HepG2 (cell line): ENCODE measurements at regions not wholly inside any gene's neighbourhood (a gene's known extent, or its start where the extent isn't known, plus 50 kb on each side); places are given as distances from the start of the nearest gene placed in this dataset.

ENCODE experiments used
- ATAC-seq: fragments of 200-7000 bp; cut with Tn5 transposase; 3 replicates; pipeline ENCODE4 v1.9.1; 2020; ENCODE audit warnings: mild to moderate bottlenecking, moderate library complexity
- BruUV-seq: library from RNA; stranded (reverse); fragments of 400-500 nt; replicated peaks from 2 replicates; lab custom pipeline; 2021; lab: Mats Ljungman, UMichigan
- CTCF ChIA-PET: fragments of 300-600 bp; formaldehyde crosslinking; extraction: SDS; loops from one replicate; lab custom pipeline; 2021; ENCODE audit warnings: low total read pairs, inconsistent platforms, low intra/inter-chr PET ratio; lab: Yijun Ruan, JAX
- POLR2A ChIA-PET: fragments of 350-600 bp; sonication (Branson Sonifier 250); formaldehyde crosslinking; loops from one replicate; lab custom pipeline; 2020; ENCODE audit warnings: antibody characterized with exemption, inconsistent platforms; lab: Yijun Ruan, JAX
- DNase-seq: peaks from one replicate; pipeline ENCODE4 v3.0.0-alpha.2; 2015; ENCODE audit warnings: low spot score
- FAIRE-seq: peaks from 3 replicates; lab custom pipeline; 2011; peaks lifted over from hg19 to GRCh38; lab: Jason Lieb, UNC
- H2AFZ ChIP-seq: one replicate; pipeline ENCODE4 v1.6.1; 2011; ENCODE audit warnings: low read length, inconsistent platforms
- H3K27ac ChIP-seq: fragments of 300-600 bp; 3 replicates; pipeline ENCODE4 v1.8.0; 2011; ENCODE audit warnings: mixed run types, mild to moderate bottlenecking, mixed read lengths, low read length, inconsistent platforms; ENCODE audit not compliant: insufficient read depth; ENCODE audit errors: extremely low read length
- H3K27me3 ChIP-seq, 2 experiments: fragments of 200-600 bp in 1 of 2; 2 replicates in 1 of 2; 3 replicates in 1 of 2; pipeline versions ENCODE4 v1.6.0 to v1.8.0; 2011; ENCODE audit warnings: low read length in 2 of 2, mild to moderate bottlenecking in 2 of 2, moderate library complexity in 2 of 2, inconsistent platforms in 1 of 2; ENCODE audit not compliant: insufficient read depth in 2 of 2, control insufficient read depth in 1 of 2
- H3K36me3 ChIP-seq, 2 experiments: fragments of 200-600 bp in 1 of 2; replicated peaks in 1 of 2; 2 replicates in 1 of 2; 3 replicates in 1 of 2; pipeline versions ENCODE4 v1.5.1 to v1.8.0; 2011; ENCODE audit warnings: low read length in 2 of 2, inconsistent platforms in 1 of 2; ENCODE audit not compliant: insufficient read depth in 2 of 2, control insufficient read depth in 1 of 2
- H3K4me1 ChIP-seq: 2 replicates; pipeline ENCODE4 v1.5.1; 2012; ENCODE audit warnings: low read length, inconsistent platforms; ENCODE audit not compliant: insufficient read depth
- H3K4me2 ChIP-seq: 2 replicates; pipeline ENCODE4 v1.6.0; 2011; ENCODE audit warnings: low read depth, low read length, inconsistent platforms
- H3K4me3 ChIP-seq, 3 experiments: fragments of 200-600 bp in 1 of 3; sonication (generic), shearing (Covaris generic) in 1 of 3; replicated peaks in 1 of 3; 2 replicates each; pipeline ENCODE4 v1.5.1; 2011 to 2016; ENCODE audit warnings: low read length in 3 of 3, inconsistent platforms in 2 of 3, low read depth in 2 of 3, mild to moderate bottlenecking in 2 of 3, control low read depth in 1 of 3, mixed read lengths in 1 of 3; ENCODE audit not compliant: insufficient read depth in 1 of 3
- H3K79me2 ChIP-seq: one replicate; pipeline ENCODE4 v1.6.1; 2011; ENCODE audit warnings: low read length, inconsistent platforms; ENCODE audit not compliant: insufficient read depth
- H3K9ac ChIP-seq: 2 replicates; pipeline ENCODE4 v1.6.0; 2011; ENCODE audit warnings: mild to moderate bottlenecking, low read depth, low read length, inconsistent platforms; ENCODE audit not compliant: insufficient read depth
- H3K9me3 ChIP-seq: 2 replicates; pipeline ENCODE4 v1.5.1; 2012; ENCODE audit warnings: mild to moderate bottlenecking, low read length
- H4K20me1 ChIP-seq: 2 replicates; pipeline ENCODE4 v1.6.0; 2011; ENCODE audit warnings: inconsistent platforms, mild to moderate bottlenecking, low read length, moderate library complexity; ENCODE audit not compliant: insufficient read depth
- ATF7-NPFF ChIP-seq: sonication (generic); formaldehyde crosslinking; IDR thresholded peaks from 2 replicates; pipeline ENCODE4 v1.8.1; 2023; ENCODE audit warnings: mild to moderate bottlenecking, low read depth, missing genetic modification reagents, moderate library complexity
- BCL3 ChIP-seq: sonication (generic); formaldehyde crosslinking; IDR thresholded peaks from 2 replicates; pipeline ENCODE4 v1.5.1; 2020; ENCODE audit warnings: mild to moderate bottlenecking, missing genetic modification reagents, moderate library complexity
- CCAR2 ChIP-seq: fragments of 200-400 bp; formaldehyde crosslinking; optimal IDR thresholded peaks from 2 replicates; pipeline ENCODE3; 2018; ENCODE audit warnings: low read depth, mild to moderate bottlenecking, low read length, moderate library complexity
- FIP1L1 ChIP-seq: fragments of 200-400 bp; formaldehyde crosslinking; IDR thresholded peaks from 2 replicates; pipeline ENCODE4 v1.6.1; 2018; ENCODE audit warnings: low read depth, mild to moderate bottlenecking, low read length, moderate library complexity, borderline replicate concordance; ENCODE audit not compliant: insufficient read depth
- NFATC3 ChIP-seq: sonication (generic); formaldehyde crosslinking; IDR thresholded peaks from 2 replicates; pipeline ENCODE4 v1.5.1; 2020; ENCODE audit warnings: mild to moderate bottlenecking, missing genetic modification reagents
- NR2F2 ChIP-seq: IDR thresholded peaks from 2 replicates; pipeline ENCODE4 v1.6.1; 2012; ENCODE audit warnings: low read depth, inconsistent platforms, borderline replicate concordance
- PRPF4 ChIP-seq: fragments of 200-400 bp; formaldehyde crosslinking; IDR thresholded peaks from 2 replicates; pipeline ENCODE4 v1.6.1; 2016; ENCODE audit warnings: low read length, low read depth; ENCODE audit not compliant: poor library complexity, severe bottlenecking
- ZNF546 ChIP-seq: sonication (generic); formaldehyde crosslinking; conservative IDR thresholded peaks from 2 replicates; pipeline ENCODE4 v1.8.1; 2023; ENCODE audit warnings: mild to moderate bottlenecking, missing genetic modification reagents
- ZNF605 ChIP-seq: sonication (generic); formaldehyde crosslinking; IDR thresholded peaks from 2 replicates; pipeline ENCODE4 v1.8.0; 2022; ENCODE audit warnings: mild to moderate bottlenecking, missing genetic modification reagents
- ZNF773 ChIP-seq: sonication (generic); formaldehyde crosslinking; IDR thresholded peaks from 2 replicates; pipeline ENCODE4 v1.4.0; 2020; ENCODE audit warnings: missing genetic modification reagents, borderline replicate concordance
- ZNF780A ChIP-seq: sonication (generic); formaldehyde crosslinking; IDR thresholded peaks from 2 replicates; pipeline ENCODE4 v1.8.0; 2022; ENCODE audit warnings: mild to moderate bottlenecking, missing genetic modification reagents, moderate library complexity
- ZNF883 ChIP-seq: sonication (generic); formaldehyde crosslinking; IDR thresholded peaks from 2 replicates; pipeline ENCODE4 v1.5.1; 2020; ENCODE audit warnings: mild to moderate bottlenecking, missing genetic modification reagents; ENCODE audit errors: not compliant biosample characterization
- WGBS: methylation state at CpG from one replicate; pipeline ENCODE4 v1.1.6; 2017; ENCODE audit warnings: low lambda C conversion rate; 5-methylcytosine and 5-hydroxymethylcytosine counted together
- in situ Hi-C: cut with HindIII; loops from 2 replicates; pipeline ENCODE4 v1.10.0; 2017; ENCODE audit warnings: low pct_unique_long_range_greater_than_20kb; ENCODE audit not compliant: extremely low pct_ligation_motif_present
- intact Hi-C: fragments of 100-400 bp; cut with micrococcal nuclease; formaldehyde crosslinking; loops from one replicate; pipeline ENCODE4 v1.10.0; 2022; ENCODE audit not compliant: unreplicated experiment
- TF ChIP-seq, protein P1 (sequence below): sonication (generic); formaldehyde crosslinking; IDR thresholded peaks from 2 replicates; pipeline ENCODE4 v1.4.0; 2020; ENCODE audit warnings: mild to moderate bottlenecking, missing genetic modification reagents

GRCh38 chr18:39721712-39722111, 2156.1 kb upstream of the CELF4 start:
- no TSS peak for BruUV-seq
- Histone ChIP-seq H3K4me3 (no peak overlapping the region), H3K4me2 (no peak overlapping the region), H3K9me3 (no peaks in the 10 kb centered on the region), H2AFZ (no peak overlapping the region), H3K27ac (no peak overlapping the region), H3K79me2 (no peaks in the 10 kb centered on the region), H3K36me3 (no peaks in the 10 kb centered on the region), H4K20me1 (no peaks in the 10 kb centered on the region), H3K9ac (no peak overlapping the region), H3K27me3 (no peaks in the 10 kb centered on the region), H3K4me1 (no peaks in the 10 kb centered on the region)
- intact Hi-C loops, result no loop called here
- ChIA-PET CTCF (no interaction called here), POLR2A (no interaction called here)
- DNase-seq (no peak), FAIRE-seq (no peak), ATAC-seq (no peak)
- in situ Hi-C loops, result no loop called here
- 100% methylated on average over 1 of the region's 1 CpG for WGBS
- TF ChIP-seq ZNF883 (CRISPR knock-in tag) (no peak), CCAR2 (no peak), FIP1L1 (no peak), ZNF773 (CRISPR knock-in tag) (no peak), ZNF780A (CRISPR knock-in tag) (no peak), NFATC3 (CRISPR knock-in tag) (no peak)

- Histone ChIP-seq H3K4me3 (no peak overlapping the region), H3K27me3 (no peaks in the 10 kb centered on the region; a peak in 1 of 5 replicates), H3K27ac (no peak overlapping the region), H3K36me3 (no peaks in the 10 kb centered on the region), H3K79me2 (no peaks in the 10 kb centered on the region), H3K4me2 (no peak overlapping the region), H3K9me3 (no peaks in the 10 kb centered on the region), H3K9ac (no peak overlapping the region), H3K4me1 (no peaks in the 10 kb centered on the region), H2AFZ (no peak overlapping the region), H4K20me1 (no peaks in the 10 kb centered on the region)
- in situ Hi-C loops (no loop called here), intact Hi-C loops (no loop called here)
- TF ChIP-seq, protein P1, sequence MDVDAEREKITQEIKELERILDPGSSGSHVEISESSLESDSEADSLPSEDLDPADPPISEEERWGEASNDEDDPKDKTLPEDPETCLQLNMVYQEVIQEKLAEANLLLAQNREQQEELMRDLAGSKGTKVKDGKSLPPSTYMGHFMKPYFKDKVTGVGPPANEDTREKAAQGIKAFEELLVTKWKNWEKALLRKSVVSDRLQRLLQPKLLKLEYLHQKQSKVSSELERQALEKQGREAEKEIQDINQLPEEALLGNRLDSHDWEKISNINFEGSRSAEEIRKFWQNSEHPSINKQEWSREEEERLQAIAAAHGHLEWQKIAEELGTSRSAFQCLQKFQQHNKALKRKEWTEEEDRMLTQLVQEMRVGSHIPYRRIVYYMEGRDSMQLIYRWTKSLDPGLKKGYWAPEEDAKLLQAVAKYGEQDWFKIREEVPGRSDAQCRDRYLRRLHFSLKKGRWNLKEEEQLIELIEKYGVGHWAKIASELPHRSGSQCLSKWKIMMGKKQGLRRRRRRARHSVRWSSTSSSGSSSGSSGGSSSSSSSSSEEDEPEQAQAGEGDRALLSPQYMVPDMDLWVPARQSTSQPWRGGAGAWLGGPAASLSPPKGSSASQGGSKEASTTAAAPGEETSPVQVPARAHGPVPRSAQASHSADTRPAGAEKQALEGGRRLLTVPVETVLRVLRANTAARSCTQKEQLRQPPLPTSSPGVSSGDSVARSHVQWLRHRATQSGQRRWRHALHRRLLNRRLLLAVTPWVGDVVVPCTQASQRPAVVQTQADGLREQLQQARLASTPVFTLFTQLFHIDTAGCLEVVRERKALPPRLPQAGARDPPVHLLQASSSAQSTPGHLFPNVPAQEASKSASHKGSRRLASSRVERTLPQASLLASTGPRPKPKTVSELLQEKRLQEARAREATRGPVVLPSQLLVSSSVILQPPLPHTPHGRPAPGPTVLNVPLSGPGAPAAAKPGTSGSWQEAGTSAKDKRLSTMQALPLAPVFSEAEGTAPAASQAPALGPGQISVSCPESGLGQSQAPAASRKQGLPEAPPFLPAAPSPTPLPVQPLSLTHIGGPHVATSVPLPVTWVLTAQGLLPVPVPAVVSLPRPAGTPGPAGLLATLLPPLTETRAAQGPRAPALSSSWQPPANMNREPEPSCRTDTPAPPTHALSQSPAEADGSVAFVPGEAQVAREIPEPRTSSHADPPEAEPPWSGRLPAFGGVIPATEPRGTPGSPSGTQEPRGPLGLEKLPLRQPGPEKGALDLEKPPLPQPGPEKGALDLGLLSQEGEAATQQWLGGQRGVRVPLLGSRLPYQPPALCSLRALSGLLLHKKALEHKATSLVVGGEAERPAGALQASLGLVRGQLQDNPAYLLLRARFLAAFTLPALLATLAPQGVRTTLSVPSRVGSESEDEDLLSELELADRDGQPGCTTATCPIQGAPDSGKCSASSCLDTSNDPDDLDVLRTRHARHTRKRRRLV (CRISPR knock-in tag), result no peak
- TF ChIP-seq ZNF605 (CRISPR knock-in tag), result no peak
- TF ChIP-seq ATF7-NPFF (CRISPR knock-in tag), result no peak
- no peak for TF ChIP-seq BCL3 (CRISPR knock-in tag)
- TF ChIP-seq ZNF546 (CRISPR knock-in tag), result no peak
- TF ChIP-seq PRPF4, result no peak
- no peak for TF ChIP-seq NR2F2
- BruUV-seq, result no TSS peak
- no peak for ATAC-seq
- ChIA-PET CTCF (no interaction called here), POLR2A (no interaction called here)
- no peak for FAIRE-seq
- no peak for DNase-seq
- WGBS, result 100% methylated on average over 3 of the region's 3 CpGs
These were observed 2148.4 kb upstream of the CELF4 start for GRCh38 chr18:39713961-39714360.
